Aorta (tissue), 5 donors: ENCODE measurements at regions not wholly inside any gene's neighbourhood (a gene's known extent, or its start where the extent isn't known, plus 50 kb on each side); places are given as distances from the start of the nearest gene placed in this dataset.
"Not testable (repeated sequence)": the region's sequence is repeated elsewhere in the genome, so short reads cannot be mapped to it uniquely, and the experiment has no call there.

Experiments used
- ATAC-seq: fragments of 200-7000 bp; cut with Tn5 transposase; one replicate; pipeline ENCODE4 v1.9.1; 2022; ENCODE audit warnings: moderate library complexity; ENCODE audit not compliant: low FRiP score
- DNase-seq, 2 donors: peaks; one replicate each; pipeline ENCODE4 v3.0.0-alpha.2; 2020
- H3K27ac ChIP-seq, 2 donors: one replicate each; pipeline ENCODE4 v1.5.1; 2013; ENCODE audit warnings: low read length in 2 of 2, mild to moderate bottlenecking in 2 of 2, moderate library complexity in 2 of 2, control low read depth in 1 of 2, inconsistent platforms in 1 of 2, low read depth in 1 of 2
- H3K27me3 ChIP-seq, 2 donors: one replicate each; pipeline ENCODE4 v1.6.1; 2013; ENCODE audit warnings: control low read depth in 1 of 2, low read length in 1 of 2, mild to moderate bottlenecking in 1 of 2, moderate library complexity in 1 of 2; ENCODE audit not compliant: insufficient read depth in 2 of 2, control insufficient read depth in 1 of 2
- H3K36me3 ChIP-seq, 2 donors: one replicate each; pipeline ENCODE4 v1.6.1; 2013; ENCODE audit warnings: control low read depth in 1 of 2, low read length in 1 of 2, mild to moderate bottlenecking in 1 of 2; ENCODE audit not compliant: insufficient read depth in 2 of 2, control insufficient read depth in 1 of 2
- H3K4me1 ChIP-seq, 2 donors: one replicate each; pipeline ENCODE4 v1.6.1; 2013; ENCODE audit warnings: low read length in 2 of 2, control low read depth in 1 of 2, mild to moderate bottlenecking in 1 of 2, moderate library complexity in 1 of 2; ENCODE audit not compliant: insufficient read depth in 2 of 2, control insufficient read depth in 1 of 2
- H3K4me3 ChIP-seq, 2 donors: one replicate each; pipeline ENCODE4 v1.5.1; 2013; ENCODE audit warnings: low read length in 2 of 2, control low read depth in 1 of 2, mild to moderate bottlenecking in 1 of 2
- H3K9me3 ChIP-seq: one replicate; pipeline ENCODE4 v1.6.1; 2013; ENCODE audit warnings: mild to moderate bottlenecking, low read length; ENCODE audit not compliant: control insufficient read depth
- WGBS, 2 donors: extraction: QIAGEN DNeasy Blood & Tissue Kit; methylation state at CpG; one replicate each; pipeline ENCODE4 v1.1.7; 2013; 5-methylcytosine and 5-hydroxymethylcytosine counted together
- intact Hi-C, 2 donors: fragments of 100-400 bp; cut with DNase I; formaldehyde crosslinking; loops; one replicate each; pipeline versions ENCODE4 v1.14.2 to v1.15.0; 2022
- donor health status: healthy with polysubstance abuse.
- donor health status: Bipolar disorder and iron deficiency.
- donor health status: DM: no; HTN: no; CAD: no.
- donor health status: DM: no; HTN: no; CAD: no.
- donor health status: DM: yes; HTN: yes; CAD: no.

DNA sequence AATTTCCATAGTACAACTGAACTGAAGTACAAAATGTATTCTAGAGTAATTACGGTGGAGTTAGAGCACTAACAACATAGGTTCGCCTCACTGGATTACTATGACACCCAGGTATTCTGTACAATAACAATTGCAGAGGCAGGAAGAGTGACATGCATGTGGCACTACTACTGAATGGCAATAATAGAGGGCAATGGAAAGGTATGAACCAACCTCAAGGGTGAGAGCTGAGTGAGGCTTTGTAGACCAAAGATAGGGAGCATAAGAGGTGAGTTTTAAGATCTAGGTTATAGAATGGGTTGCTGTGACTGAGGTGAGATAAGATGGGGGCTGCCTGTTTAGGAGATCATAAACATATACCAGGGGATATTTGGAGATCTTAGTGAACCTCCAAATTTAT, 343.1 kb downstream of the PCNX1 start:
- Histone ChIP-seq H3K27me3 (no peaks in the 10 kb centered on the region), H3K36me3 (no peaks in the 10 kb centered on the region), H3K4me3 (no peak overlapping the region), H3K4me1 (no peaks in the 10 kb centered on the region), H3K27ac (no peak overlapping the region), H3K9me3 (peaks cover 1% of the 10 kb centered on the region)
- no peak for DNase-seq
- intact Hi-C loops, result no loop called here
- 94 to 95% methylated on average over 2 of the region's 2 CpGs for WGBS, 2 donors
- no peak for ATAC-seq

- H3K9me3 ChIP-seq, result peaks cover 1% of the 10 kb centered on the region
- no peak for ATAC-seq
- no peak overlapping the region for H3K27ac ChIP-seq
- H3K4me1 ChIP-seq, result no peaks in the 10 kb centered on the region
- no peak overlapping the region for H3K4me3 ChIP-seq
- DNase-seq, result no peak
- no peaks in the 10 kb centered on the region for H3K27me3 ChIP-seq
- intact Hi-C loops, result no loop called here
- no peaks in the 10 kb centered on the region for H3K36me3 ChIP-seq
These were observed 343.5 kb downstream of the PCNX1 start for GRCh38 chr14:71250791-71251190.

DNA sequence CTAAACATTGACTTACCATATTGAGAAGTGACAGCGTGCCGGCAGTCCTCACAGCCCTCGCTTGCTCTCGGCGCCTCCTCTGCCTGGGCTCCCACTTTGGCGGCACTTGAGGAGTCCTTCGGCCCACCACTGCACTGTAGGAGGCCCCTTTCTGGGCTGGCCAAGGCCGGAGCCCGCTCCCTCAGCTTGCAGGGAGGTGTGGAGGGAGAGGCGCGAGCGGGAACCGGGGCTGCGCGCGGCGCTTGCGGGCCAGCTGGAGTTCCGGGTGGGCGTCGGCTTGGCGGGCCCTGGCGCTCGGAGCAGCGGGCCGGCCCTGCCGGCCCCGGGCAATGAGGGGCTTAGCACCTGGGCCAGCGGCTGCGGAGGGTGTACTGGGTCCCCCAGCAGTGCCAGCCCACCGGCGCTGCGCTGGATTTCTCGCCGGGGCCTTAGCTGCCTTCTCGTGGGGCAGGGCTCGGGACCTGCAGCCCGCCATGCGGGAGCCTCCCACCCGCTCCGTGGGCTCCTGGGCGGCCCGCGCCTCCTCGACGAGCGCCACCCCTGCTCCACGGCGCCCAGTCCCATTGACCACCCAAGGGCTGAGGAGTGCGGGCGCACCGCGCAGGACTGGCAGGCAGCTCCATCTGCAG, 346.9 kb downstream of the PCNX1 start:
- H3K27me3 ChIP-seq, DNase-seq, H3K9me3 ChIP-seq, H3K27ac ChIP-seq, H3K4me3 ChIP-seq, H3K4me1 ChIP-seq, intact Hi-C loops, ATAC-seq, H3K36me3 ChIP-seq: not testable (repeated sequence)
- WGBS, 2 donors, result 77 to 78% methylated on average over 46 to 53 of the region's 53 CpGs

GRCh38 chr14:71261206-71261605, 353.9 kb downstream of the PCNX1 start:
- Histone ChIP-seq H3K27ac (no peak overlapping the region), H3K4me3 (no peak overlapping the region), H3K4me1 (peaks cover 0 to 5% of the 10 kb centered on the region in 2 donors), H3K27me3 (no peaks in the 10 kb centered on the region), H3K36me3 (no peaks in the 10 kb centered on the region), H3K9me3 (no peaks in the 10 kb centered on the region)
- DNase-seq, result no peak
- no peak for ATAC-seq
- 34 to 46% methylated on average over 2 of the region's 2 CpGs for WGBS, 2 donors
- intact Hi-C loops, result no loop called here

- no peaks in the 10 kb centered on the region for H3K36me3 ChIP-seq
- H3K27ac ChIP-seq, result peak overlapping the region in 1 of 2 donors; percentile 36
- peaks cover 0 to 5% of the 10 kb centered on the region in 2 donors for H3K4me1 ChIP-seq
- no peak overlapping the region for H3K4me3 ChIP-seq
- intact Hi-C loops, result no loop called here
- H3K9me3 ChIP-seq, result no peaks in the 10 kb centered on the region
- no peaks in the 10 kb centered on the region for H3K27me3 ChIP-seq
- DNase-seq (no peak), ATAC-seq (no peak)
- WGBS, 2 donors, result 49 to 53% methylated on average over 2 of the region's 2 CpGs
These were observed 355.2 kb downstream of the PCNX1 start for GRCh38 chr14:71262441-71262840.

DNA sequence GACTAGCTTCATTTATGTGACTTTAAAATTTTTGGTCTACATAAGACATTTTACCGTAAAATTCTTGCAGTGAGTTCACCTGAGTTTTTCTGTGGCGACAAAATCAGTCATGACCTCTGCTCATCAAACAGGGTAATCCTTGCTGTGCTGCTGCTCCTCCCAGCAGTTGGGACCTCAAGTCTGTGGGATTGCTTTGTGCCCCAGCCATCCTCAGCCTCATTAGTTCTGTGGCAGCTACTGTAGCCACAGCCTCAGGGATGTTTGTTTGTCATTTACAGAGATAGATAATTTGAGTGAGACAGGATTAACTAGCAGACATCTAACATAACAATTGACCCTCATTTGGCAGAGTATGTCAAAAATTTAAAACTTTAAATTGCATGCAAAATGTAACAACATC, 357.0 kb downstream of the PCNX1 start:
- Histone ChIP-seq H3K27ac (no peak overlapping the region), H3K4me1 (peaks cover 0 to 5% of the 10 kb centered on the region in 2 donors), H3K36me3 (no peaks in the 10 kb centered on the region), H3K4me3 (no peak overlapping the region), H3K27me3 (no peaks in the 10 kb centered on the region), H3K9me3 (no peaks in the 10 kb centered on the region)
- WGBS, 2 donors, result 98 to 100% methylated on average over 2 of the region's 2 CpGs
- intact Hi-C loops, result no loop called here
- DNase-seq (no peak), ATAC-seq (no peak)

DNA sequence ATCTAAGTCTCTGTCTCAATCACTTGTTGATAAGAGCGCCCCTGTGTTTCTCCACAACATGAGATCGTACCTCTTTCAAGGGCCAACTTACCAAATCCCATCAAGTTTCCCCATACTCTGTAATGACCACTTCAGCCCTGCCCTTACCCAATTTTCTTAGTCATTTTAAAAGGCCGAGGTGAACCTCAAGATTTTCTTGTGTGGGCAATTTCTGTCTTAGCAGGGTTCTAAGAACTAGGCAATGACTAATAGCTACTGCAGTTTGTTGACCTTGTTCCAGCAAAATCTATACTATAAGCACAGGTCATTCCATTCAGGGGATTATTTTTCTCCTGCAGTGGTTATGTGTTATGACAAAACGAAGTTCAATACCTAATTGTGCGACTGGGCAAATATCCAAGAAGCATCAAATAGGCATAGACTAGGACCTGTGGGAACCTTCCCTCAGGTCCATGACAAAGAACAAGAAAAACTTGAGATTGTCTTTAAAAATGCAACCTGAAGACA, 359.8 kb downstream of the PCNX1 start:
- Histone ChIP-seq H3K4me1 (peaks cover 0 to 5% of the 10 kb centered on the region in 2 donors), H3K27me3 (no peaks in the 10 kb centered on the region), H3K27ac (no peak overlapping the region), H3K4me3 (no peak overlapping the region), H3K9me3 (no peaks in the 10 kb centered on the region), H3K36me3 (no peaks in the 10 kb centered on the region)
- intact Hi-C loops, result no loop called here
- 83 to 84% methylated on average over 5 of the region's 5 CpGs for WGBS, 2 donors
- ATAC-seq, result no peak
- no peak for DNase-seq

GRCh38 chr14:71267691-71268090, 360.4 kb downstream of the PCNX1 start:
- ATAC-seq (no peak), DNase-seq (no peak)
- intact Hi-C loops, result no loop called here
- Histone ChIP-seq H3K4me3 (no peak overlapping the region), H3K4me1 (no peaks in the 10 kb centered on the region), H3K9me3 (no peaks in the 10 kb centered on the region), H3K27me3 (no peaks in the 10 kb centered on the region), H3K27ac (no peak overlapping the region), H3K36me3 (no peaks in the 10 kb centered on the region)
- WGBS, 2 donors, result 15 to 20% methylated on average over 2 of the region's 2 CpGs

- Histone ChIP-seq H3K27me3 (no peaks in the 10 kb centered on the region), H3K9me3 (no peaks in the 10 kb centered on the region), H3K4me3 (no peak overlapping the region), H3K4me1 (no peaks in the 10 kb centered on the region), H3K27ac (no peak overlapping the region), H3K36me3 (no peaks in the 10 kb centered on the region)
- WGBS, 2 donors, result 88 to 91% methylated on average over 1 of the region's 1 CpG
- no peak for ATAC-seq
- intact Hi-C loops, result no loop called here
- no peak for DNase-seq
These were observed 362.9 kb downstream of the PCNX1 start for GRCh38 chr14:71270111-71270510.
